ENCODE measurements at regions not wholly inside any gene's neighbourhood (a gene's known extent, or its start where the extent isn't known, plus 50 kb on each side); places are given as distances from the start of the nearest gene placed in this dataset.

DNA sequence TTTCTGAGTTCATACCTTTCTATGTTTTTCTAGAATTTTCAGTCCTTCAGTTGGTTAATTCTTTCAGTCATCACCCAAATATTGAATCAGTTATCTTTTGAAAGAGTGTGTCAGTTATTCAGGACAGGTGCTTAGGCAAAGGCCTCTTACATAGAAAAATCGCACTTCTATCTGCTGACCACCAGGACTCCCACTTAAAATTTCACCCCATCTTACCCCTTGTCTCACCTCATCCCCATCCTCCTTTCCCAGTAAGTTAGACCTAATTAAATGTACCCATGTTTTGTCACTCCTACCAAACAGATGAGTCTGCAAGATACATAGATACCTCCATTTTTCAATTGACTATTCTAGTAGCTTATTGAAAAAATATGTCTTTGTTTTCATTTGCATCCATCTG, 159.9 kb upstream of the PIK3R1 start:
- TF ChIP-seq, protein P1, sequence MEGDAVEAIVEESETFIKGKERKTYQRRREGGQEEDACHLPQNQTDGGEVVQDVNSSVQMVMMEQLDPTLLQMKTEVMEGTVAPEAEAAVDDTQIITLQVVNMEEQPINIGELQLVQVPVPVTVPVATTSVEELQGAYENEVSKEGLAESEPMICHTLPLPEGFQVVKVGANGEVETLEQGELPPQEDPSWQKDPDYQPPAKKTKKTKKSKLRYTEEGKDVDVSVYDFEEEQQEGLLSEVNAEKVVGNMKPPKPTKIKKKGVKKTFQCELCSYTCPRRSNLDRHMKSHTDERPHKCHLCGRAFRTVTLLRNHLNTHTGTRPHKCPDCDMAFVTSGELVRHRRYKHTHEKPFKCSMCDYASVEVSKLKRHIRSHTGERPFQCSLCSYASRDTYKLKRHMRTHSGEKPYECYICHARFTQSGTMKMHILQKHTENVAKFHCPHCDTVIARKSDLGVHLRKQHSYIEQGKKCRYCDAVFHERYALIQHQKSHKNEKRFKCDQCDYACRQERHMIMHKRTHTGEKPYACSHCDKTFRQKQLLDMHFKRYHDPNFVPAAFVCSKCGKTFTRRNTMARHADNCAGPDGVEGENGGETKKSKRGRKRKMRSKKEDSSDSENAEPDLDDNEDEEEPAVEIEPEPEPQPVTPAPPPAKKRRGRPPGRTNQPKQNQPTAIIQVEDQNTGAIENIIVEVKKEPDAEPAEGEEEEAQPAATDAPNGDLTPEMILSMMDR (conservative IDR thresholded peaks at IDR 0.05), result peak; percentile 55
- Histone ChIP-seq H2BK5ac (ENCODE audit: insufficient read length, low read length) (no peak overlapping the region), H3K9ac (ENCODE audit: extremely low read depth, insufficient read length, low read length) (no peak overlapping the region), H3K4me2 (ENCODE audit: insufficient read depth, insufficient read length, low read length) (no peak overlapping the region), H3K23ac (ENCODE audit: insufficient read length, low read depth, low read length) (no peak overlapping the region), H4K91ac (ENCODE audit: insufficient read length, low read depth, low read length) (no peak overlapping the region), H4K8ac (replicated peaks; ENCODE audit: insufficient read length, low read depth, low read length) (no peak overlapping the region), H2BK120ac (ENCODE audit: low read depth, low read length, poor library complexity, severe bottlenecking) (no peak overlapping the region), H4K5ac (ENCODE audit: insufficient read length, low read depth, low read length) (no peak overlapping the region), H3K14ac (ENCODE audit: insufficient read depth, low read length) (no peak overlapping the region), H2BK15ac (ENCODE audit: low read depth, low read length) (no peak overlapping the region), H3K23me2 (ENCODE audit: insufficient read length, low read depth, low read length, poor library complexity, severe bottlenecking) (no peaks in the 10 kb centered on the region), H4K20me1 (ENCODE audit: control insufficient read depth, insufficient read depth, insufficient read length) (no peaks in the 10 kb centered on the region), H2BK20ac (ENCODE audit: low read depth, low read length, poor library complexity, severe bottlenecking) (no peak overlapping the region), H3K9me3 (ENCODE audit: control insufficient read depth, low read depth, low read length) (no peaks in the 10 kb centered on the region), H3K27me3 (ENCODE audit: insufficient read depth, low read length) (no peaks in the 10 kb centered on the region), H3K79me2 (ENCODE audit: insufficient read depth, low read length) (no peaks in the 10 kb centered on the region), H3K56ac (ENCODE audit: insufficient read length, low read depth, low read length) (no peak overlapping the region), H2BK12ac (ENCODE audit: insufficient read length, low read depth, low read length) (no peak overlapping the region), H3K4ac (ENCODE audit: low read depth, low read length) (no peak overlapping the region), H2AFZ (ENCODE audit: low read length) (no peak overlapping the region), H3K18ac (ENCODE audit: insufficient read length, low read depth, low read length) (no peak overlapping the region), H3K79me1 (ENCODE audit: insufficient read depth, low read depth, low read length, poor library complexity, severe bottlenecking) (no peaks in the 10 kb centered on the region), H3K27ac (ENCODE audit: insufficient read length, low read depth, low read length) (no peak overlapping the region), H2AK5ac (ENCODE audit: insufficient read length, low read length) (no peak overlapping the region), H3T11ph (ENCODE audit: low read length) (no peak overlapping the region), H3K4me1 (ENCODE audit: insufficient read depth, low read length) (no peaks in the 10 kb centered on the region)
- peaks cover 6 to 7% of the 10 kb centered on the region in 2 experiments for H3K4me1 Mint-ChIP-seq
- peaks cover 1% of the 10 kb centered on the region; the same call in 1 of the 2 replicates for H3K27me3 Mint-ChIP-seq (ENCODE audit: low read depth)
- no peak overlapping the region for H3K4me3 Mint-ChIP-seq
- DNase-seq, result no peak
- no CpG with 5 or more reads among the region's 1 CpG for WGBS (ENCODE audit: extremely low coverage, insufficient read length, low lambda C conversion rate)
- H3K9me3 Mint-ChIP-seq, result peaks cover 0 to 4% of the 10 kb centered on the region in 2 experiments; a peak in 3 of 5 replicates
- no peak overlapping the region for H3K27ac Mint-ChIP-seq
- H3K36me3 Mint-ChIP-seq (ENCODE audit: insufficient read depth in 1 of 3, low read depth in 3 of 3), result no peaks in the 10 kb centered on the region
